C4-2B (cell line): ENCODE measurements at regions not wholly inside any gene's neighbourhood (a gene's known extent, or its start where the extent isn't known, plus 50 kb on each side); places are given as distances from the start of the nearest gene placed in this dataset.

Source experiments
- CTCF ChIP-seq: fragments of 450-650 bp; conservative IDR thresholded peaks from 2 replicates; pipeline ENCODE4 v1.5.1; 2017; ENCODE audit warnings: mild to moderate bottlenecking
- ZFX ChIP-seq: fragments of 450-650 bp; IDR thresholded peaks from 2 replicates; pipeline ENCODE4 v1.6.1; 2017

GRCh38 chr15:70344666-70345065, 246.9 kb upstream of the TLE3 start:
- TF ChIP-seq CTCF (no peak), ZFX (no peak)
